ENCODE measurements at regions not wholly inside any gene's neighbourhood (a gene's known extent, or its start where the extent isn't known, plus 50 kb on each side); places are given as distances from the start of the nearest gene placed in this dataset.

- TF ChIP-seq CTCF (IDR thresholded peaks at IDR 0.05) (no peak), POLR2A (IDR thresholded peaks at IDR 0.05) (no peak)
Observed at GRCh38 chr15:62565634-62566026, 400.5 kb upstream of the C2CD4B start.

Data from heart left ventricle (tissue), 13 donors.